Keratinocyte (primary cell): ENCODE measurements at regions not wholly inside any gene's neighbourhood (a gene's known extent, or its start where the extent isn't known, plus 50 kb on each side); places are given as distances from the start of the nearest gene placed in this dataset.

ENCODE experiments used
- DNase-seq: peaks from one replicate; pipeline ENCODE4 v3.0.0-alpha.2; 2011; ENCODE audit warnings: low read depth, missing footprints, low spot score
- FAIRE-seq: peaks from 2 replicates; lab custom pipeline; 2011; peaks lifted over from hg19 to GRCh38; lab: Jason Lieb, UNC
- H2AFZ ChIP-seq: 2 replicates; pipeline ENCODE4 v1.6.0; 2012; ENCODE audit warnings: low read length, control low read depth, inconsistent platforms; ENCODE audit not compliant: control insufficient read depth
- H3K27ac ChIP-seq: 2 replicates; pipeline ENCODE4 v1.5.1; 2011; ENCODE audit warnings: low read length; ENCODE audit not compliant: control insufficient read depth, insufficient read depth
- H3K27me3 ChIP-seq: 3 replicates; pipeline ENCODE4 v1.6.0; 2011; ENCODE audit warnings: low read length; ENCODE audit not compliant: control insufficient read depth, insufficient read depth; ENCODE audit errors: extremely low read depth
- H3K36me3 ChIP-seq, 2 experiments: 2 replicates in 1 of 2; 3 replicates in 1 of 2; pipeline ENCODE4 v1.5.1; 2011; ENCODE audit warnings: low read length in 2 of 2, mild to moderate bottlenecking in 1 of 2; ENCODE audit not compliant: control insufficient read depth in 2 of 2, insufficient read depth in 2 of 2; ENCODE audit errors: extremely low read depth in 1 of 2
- H3K4me1 ChIP-seq: 3 replicates; pipeline ENCODE4 v1.5.1; 2011; ENCODE audit warnings: low read length; ENCODE audit not compliant: control insufficient read depth, insufficient read depth; ENCODE audit errors: extremely low read depth
- H3K4me2 ChIP-seq: 3 replicates; pipeline ENCODE4 v1.6.0; 2011; ENCODE audit warnings: low read depth, low read length; ENCODE audit not compliant: control insufficient read depth, insufficient read depth; ENCODE audit errors: extremely low read depth
- H3K4me3 ChIP-seq, 3 experiments: fragments of 200-600 bp in 1 of 3; sonication (generic) in 1 of 3; 2 replicates in 2 of 3; 3 replicates in 1 of 3; pipeline ENCODE4 v1.5.1; 2011 to 2016; ENCODE audit warnings: low read length in 3 of 3, mild to moderate bottlenecking in 3 of 3, control low read depth in 2 of 3, inconsistent platforms in 1 of 3, low read depth in 1 of 3, mixed read lengths in 1 of 3, mixed run types in 1 of 3, moderate library complexity in 1 of 3; ENCODE audit not compliant: control insufficient read depth in 2 of 3, insufficient read depth in 2 of 3; ENCODE audit errors: extremely low read depth in 1 of 3
- H3K79me2 ChIP-seq: 2 replicates; pipeline ENCODE4 v1.6.0; 2012; ENCODE audit warnings: low read length; ENCODE audit not compliant: control insufficient read depth, insufficient read depth
- H3K9ac ChIP-seq: 3 replicates; pipeline ENCODE4 v1.6.0; 2011; ENCODE audit warnings: low read length; ENCODE audit not compliant: control insufficient read depth, insufficient read depth; ENCODE audit errors: extremely low read depth
- H3K9me1 ChIP-seq: 3 replicates; pipeline ENCODE4 v1.6.0; 2011; ENCODE audit warnings: low read length; ENCODE audit not compliant: control insufficient read depth, insufficient read depth; ENCODE audit errors: extremely low read depth
- H3K9me3 ChIP-seq: 2 replicates; pipeline ENCODE4 v1.5.1; 2012; ENCODE audit warnings: low read depth, low read length; ENCODE audit not compliant: control insufficient read depth
- H4K20me1 ChIP-seq: 3 replicates; pipeline ENCODE4 v1.6.0; 2011; ENCODE audit warnings: low read length; ENCODE audit not compliant: control insufficient read depth, insufficient read depth; ENCODE audit errors: extremely low read depth
- CTCF ChIP-seq, 3 experiments: IDR thresholded peaks in 1 of 3; conservative IDR thresholded peaks in 1 of 3; optimal IDR thresholded peaks in 1 of 3; 2 replicates in 2 of 3; 3 replicates in 1 of 3; pipeline versions ENCODE3 to v1.5.1; 2011; ENCODE audit warnings: low read length in 3 of 3, mild to moderate bottlenecking in 3 of 3, moderate library complexity in 2 of 3, control low read depth in 1 of 3, inconsistent platforms in 1 of 3; ENCODE audit not compliant: insufficient read depth in 2 of 3; ENCODE audit errors: extremely low read depth in 1 of 3
- EZH2 ChIP-seq: IDR thresholded peaks from one replicate; pipeline ENCODE4 v1.6.1; 2012; ENCODE audit warnings: inconsistent platforms, mild to moderate bottlenecking, low read length, moderate library complexity
- dilution Hi-C: fragments of 300-500 bp; cut with MboI; formaldehyde crosslinking; loops from one replicate; pipeline ENCODE4 v1.7.0; 2020; ENCODE audit warnings: low sequenced_read_pairs; ENCODE audit not compliant: extremely low pct_ligation_motif_present

GRCh38 chr6:133085471-133085870 is 155.7 kb upstream of the EYA4 start:
- Histone ChIP-seq H3K79me2 (no peaks in the 10 kb centered on the region), H3K9me3 (no peaks in the 10 kb centered on the region), H3K27ac (no peak overlapping the region), H3K9ac (no peak overlapping the region), H2AFZ (no peak overlapping the region), H4K20me1 (no peaks in the 10 kb centered on the region), H3K9me1 (no peaks in the 10 kb centered on the region), H3K4me1 (no peaks in the 10 kb centered on the region), H3K4me3 (no peak overlapping the region), H3K36me3 (no peaks in the 10 kb centered on the region), H3K27me3 (no peaks in the 10 kb centered on the region), H3K4me2 (no peak overlapping the region)
- DNase-seq (no peak), FAIRE-seq (no peak)
- TF ChIP-seq CTCF (optimal IDR thresholded peaks at IDR 0.05 in 1 of 3, IDR thresholded peaks at IDR 0.05 in 1 of 3, conservative IDR thresholded peaks at IDR 0.05 in 1 of 3; ENCODE audit: extremely low read depth in 1 of 3, insufficient read depth in 2 of 3, low read length in 3 of 3) = no peak
- TF ChIP-seq EZH2 = no peak
- dilution Hi-C loops = no loop called here

- dilution Hi-C loops = no loop called here
- Histone ChIP-seq H3K36me3 (no peaks in the 10 kb centered on the region), H3K79me2 (no peaks in the 10 kb centered on the region), H3K4me2 (no peak overlapping the region), H2AFZ (no peak overlapping the region), H3K27ac (no peak overlapping the region), H3K4me3 (no peak overlapping the region), H3K9ac (no peak overlapping the region), H4K20me1 (no peaks in the 10 kb centered on the region), H3K27me3 (no peaks in the 10 kb centered on the region), H3K9me1 (no peaks in the 10 kb centered on the region), H3K9me3 (no peaks in the 10 kb centered on the region), H3K4me1 (no peaks in the 10 kb centered on the region)
- FAIRE-seq (no peak), DNase-seq (no peak)
- TF ChIP-seq EZH2 = no peak
- no peak for TF ChIP-seq CTCF (optimal IDR thresholded peaks at IDR 0.05 in 1 of 3, IDR thresholded peaks at IDR 0.05 in 1 of 3, conservative IDR thresholded peaks at IDR 0.05 in 1 of 3; ENCODE audit: extremely low read depth in 1 of 3, insufficient read depth in 2 of 3, low read length in 3 of 3)
Observed at GRCh38 chr6:133085896-133086295, 155.3 kb upstream of the EYA4 start.
